CD4-positive, alpha-beta T cell treated with Interleukin-15 for 1 hour (primary cell): ENCODE measurements at regions not wholly inside any gene's neighbourhood (a gene's known extent, or its start where the extent isn't known, plus 50 kb on each side); places are given as distances from the start of the nearest gene placed in this dataset.

Experiments used
- DNase-seq: peaks from one replicate; pipeline ENCODE4 v3.0.0-alpha.2; 2020

DNA sequence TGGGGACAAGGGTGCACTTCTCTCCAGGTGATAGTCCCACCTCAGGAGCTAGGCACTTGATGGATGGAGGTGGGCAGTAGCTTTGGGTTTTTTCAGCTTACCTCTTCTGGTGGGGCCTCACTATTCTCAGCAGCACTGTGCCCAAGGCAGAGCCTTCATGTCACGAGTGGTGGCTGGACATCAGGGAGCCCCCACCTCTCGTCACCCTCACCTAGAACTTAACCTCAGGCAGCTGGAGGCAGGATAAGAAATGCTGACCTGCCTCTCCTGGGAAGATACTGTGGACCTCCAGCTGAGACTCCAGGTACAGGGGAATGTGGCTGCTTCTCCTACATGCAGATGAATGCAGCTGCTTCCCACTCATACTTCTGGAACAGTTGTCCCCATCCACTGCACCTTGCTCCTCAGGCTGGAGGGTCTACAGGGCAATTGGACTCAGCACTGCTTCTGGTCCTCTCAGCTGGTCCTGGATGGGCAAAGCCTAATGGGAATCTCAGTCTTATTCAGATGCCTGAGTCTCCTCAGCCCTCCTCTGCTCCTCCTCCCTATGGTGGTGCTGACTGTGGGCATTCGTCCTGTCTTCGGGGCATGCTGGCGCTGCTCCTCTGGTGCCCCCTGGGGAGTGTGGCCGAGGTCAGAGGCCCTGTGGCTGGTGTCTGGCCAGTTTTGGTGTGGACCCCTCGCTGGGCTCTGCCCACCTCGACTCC, 129.9 kb downstream of the KLF13 start:
- DNase-seq: no peak

DNA sequence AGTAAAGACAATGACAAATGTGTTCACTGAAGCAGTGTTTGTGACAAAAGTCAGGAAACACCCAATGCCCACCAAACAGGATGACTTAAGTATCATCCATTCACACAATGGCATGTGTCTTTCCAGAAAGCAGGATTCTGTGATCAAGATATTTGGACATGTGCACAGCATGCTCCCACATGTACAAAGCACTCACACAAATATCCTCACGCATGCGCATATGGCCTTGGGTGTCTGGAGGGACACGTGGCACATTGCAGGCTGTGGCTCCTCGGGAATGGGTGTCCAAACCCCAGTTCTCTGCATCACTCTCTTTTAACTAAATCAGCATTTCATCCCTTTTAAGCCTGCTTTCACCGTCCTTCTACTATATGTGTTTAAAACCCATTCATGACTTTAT, 130.5 kb downstream of the KLF13 start:
- DNase-seq: no peak

DNA sequence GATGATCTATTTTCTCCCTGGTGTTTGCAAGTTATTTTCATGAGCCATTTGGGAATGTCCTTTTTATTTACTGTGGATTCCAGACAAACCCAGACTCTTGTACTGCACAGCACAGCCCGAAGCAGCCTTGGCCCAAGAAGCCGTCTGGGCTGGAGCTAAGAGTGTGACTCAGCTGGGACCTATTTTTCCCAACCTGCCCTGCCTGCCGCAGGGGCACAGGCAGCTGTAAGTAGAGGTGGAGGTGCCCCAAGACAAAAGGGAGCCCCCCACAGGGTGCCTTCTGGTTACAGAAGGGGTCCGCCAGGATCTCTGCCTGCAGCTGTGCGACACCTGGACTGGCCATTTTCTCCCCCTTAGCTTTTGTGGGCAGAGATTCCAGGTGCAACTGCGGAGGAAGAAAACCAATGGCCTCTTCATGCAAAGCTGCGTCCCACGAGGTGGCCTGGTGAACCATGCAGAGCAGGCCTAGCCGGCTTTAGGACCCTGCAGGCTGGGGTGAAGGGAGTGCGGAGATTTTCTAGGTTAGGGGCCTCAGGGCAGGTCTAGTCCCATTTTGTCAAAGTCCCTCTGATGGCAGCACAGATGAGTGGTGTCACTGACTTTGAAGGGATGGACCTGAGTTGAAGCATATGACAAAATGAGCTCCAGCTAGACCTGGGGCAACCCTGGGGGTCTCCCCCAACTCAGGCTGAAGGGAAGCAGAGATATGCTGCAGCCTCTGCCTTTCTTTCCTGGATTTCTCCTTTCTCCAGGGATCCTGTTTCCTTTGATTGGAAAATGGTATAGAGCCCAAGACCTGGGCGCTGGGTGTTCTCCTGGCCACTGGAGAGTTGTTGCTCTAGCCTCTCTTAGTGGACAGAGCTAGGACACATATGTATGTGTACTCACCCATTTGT, 131.2 kb downstream of the KLF13 start:
- no peak for DNase-seq

DNA sequence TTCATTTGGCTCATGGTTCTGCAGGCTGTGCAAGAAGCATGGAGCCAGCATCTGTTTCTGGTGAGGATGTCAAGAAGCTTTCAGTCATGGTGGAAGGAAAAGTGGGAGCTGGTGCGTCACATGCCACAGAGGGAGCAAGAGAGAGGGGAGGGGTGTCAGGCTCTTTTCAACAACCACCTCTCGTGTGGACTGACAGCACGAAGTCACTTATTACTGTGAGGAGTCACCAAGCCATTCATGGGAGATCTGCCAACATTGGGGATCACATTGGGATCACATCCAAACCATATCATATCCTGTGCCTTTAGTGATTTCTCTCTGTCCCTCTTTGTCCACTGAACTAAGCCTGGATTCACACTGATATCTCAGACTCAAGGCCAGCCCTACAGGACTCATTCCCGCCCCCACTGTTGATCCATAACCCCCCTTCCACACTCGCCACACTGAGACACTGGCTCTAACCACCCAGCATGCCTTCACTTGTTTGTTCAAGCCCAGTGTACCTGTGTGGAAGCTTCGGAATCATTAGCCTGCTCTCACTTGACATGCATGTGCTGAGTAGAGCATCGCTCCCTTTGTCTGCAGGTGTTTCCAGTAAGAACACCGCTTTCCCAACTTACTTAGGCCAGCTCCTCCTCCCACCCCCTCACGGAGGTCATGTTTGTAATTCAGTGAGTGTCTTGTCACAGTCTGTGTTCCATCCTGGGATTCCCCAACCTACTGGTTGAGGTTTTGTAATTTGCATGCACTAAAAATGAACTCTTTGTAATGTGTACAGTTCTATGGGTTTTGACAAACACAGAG, 132.2 kb downstream of the KLF13 start:
- no peak for DNase-seq

DNA sequence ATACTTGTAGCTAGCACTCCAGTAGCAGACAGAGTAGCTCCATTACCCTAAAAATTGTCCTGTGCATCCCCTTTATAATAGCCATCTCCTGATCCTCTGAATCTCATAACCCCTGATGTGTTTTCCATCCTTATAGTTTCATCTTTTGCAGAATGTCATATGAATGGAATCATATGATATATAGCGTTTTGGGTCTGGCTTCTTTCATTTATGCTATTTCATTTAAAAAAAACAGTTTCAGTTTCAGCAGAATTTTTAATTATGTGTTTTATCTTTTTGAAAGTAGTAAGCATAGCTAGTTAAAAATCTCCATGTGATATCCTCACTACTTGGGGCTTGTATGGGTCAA, 132.7 kb downstream of the KLF13 start:
- no peak for DNase-seq

DNA sequence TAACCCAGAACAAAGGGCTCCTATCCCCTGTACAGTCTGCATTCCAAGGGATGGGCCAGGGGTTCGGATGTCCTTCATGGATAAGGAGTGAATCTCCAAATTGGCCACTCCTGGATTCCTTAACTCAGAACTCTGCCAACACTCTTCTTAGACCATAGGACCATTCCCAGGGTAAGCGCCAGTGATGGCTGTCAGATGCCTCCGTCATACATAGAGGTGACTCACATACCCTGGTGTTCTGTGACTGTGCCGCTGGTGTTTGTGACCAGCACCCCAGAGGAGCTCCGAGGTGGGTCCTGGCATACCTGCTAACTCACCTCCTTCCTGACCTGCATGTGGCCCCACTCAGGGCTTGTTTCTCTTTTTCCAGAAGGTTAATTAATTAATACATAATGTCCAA, 134.7 kb downstream of the KLF13 start:
- no peak for DNase-seq

DNA sequence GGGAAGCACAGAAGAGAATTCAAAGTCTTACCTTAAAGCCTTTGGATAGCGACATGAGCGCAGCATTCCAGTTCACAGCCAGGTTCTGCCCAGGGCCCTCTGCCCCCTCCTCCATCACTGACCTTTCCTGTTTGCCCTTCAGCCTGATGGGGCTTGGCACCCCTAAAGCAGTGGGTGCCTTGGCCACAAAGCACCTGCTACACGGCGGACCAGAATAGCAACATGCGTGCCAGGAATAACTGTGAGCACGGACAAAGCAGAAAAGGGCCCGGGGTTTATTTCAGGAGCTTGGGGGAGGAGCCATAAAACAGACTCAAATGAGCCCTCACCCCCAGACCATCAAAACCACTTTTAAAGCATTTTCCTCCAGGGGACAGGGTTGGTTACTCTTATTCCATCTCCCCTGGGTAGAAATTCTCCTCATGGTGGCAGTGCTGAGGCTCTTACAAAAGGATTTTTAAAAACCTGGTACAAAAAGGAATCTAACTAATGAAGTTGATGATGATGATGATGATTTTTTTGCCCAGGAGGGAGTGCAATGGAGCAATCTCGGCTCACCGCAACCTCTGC, 135.4 kb downstream of the KLF13 start:
- no peak for DNase-seq

DNA sequence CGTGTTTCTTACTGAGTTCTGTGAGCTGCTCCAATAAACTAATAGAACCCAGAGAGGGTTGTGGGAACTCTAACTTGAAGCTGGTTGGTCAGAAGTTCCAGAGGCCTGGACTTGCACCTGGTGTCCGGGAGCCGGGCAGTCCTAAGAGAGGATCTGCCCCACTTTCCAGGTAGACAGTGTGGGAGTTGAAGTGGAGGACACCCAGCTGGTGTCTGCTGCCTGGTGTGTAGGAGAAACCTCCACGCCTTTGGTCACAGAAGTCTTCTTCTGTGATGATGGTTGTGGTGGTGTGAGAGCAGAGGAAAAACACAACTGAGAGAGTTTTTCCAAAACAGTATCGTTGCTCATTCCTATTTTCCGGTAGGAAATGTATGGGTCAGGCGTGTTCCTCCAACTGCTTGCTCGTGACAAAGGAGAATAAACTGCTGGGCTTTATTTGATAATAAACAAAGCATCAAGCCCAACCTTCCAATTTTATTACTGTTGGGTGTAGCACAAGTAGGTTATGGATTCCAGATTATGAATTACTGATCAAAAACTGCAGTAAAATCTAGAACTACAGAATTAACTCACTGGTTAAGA, 137.0 kb downstream of the KLF13 start:
- DNase-seq: no peak

DNA sequence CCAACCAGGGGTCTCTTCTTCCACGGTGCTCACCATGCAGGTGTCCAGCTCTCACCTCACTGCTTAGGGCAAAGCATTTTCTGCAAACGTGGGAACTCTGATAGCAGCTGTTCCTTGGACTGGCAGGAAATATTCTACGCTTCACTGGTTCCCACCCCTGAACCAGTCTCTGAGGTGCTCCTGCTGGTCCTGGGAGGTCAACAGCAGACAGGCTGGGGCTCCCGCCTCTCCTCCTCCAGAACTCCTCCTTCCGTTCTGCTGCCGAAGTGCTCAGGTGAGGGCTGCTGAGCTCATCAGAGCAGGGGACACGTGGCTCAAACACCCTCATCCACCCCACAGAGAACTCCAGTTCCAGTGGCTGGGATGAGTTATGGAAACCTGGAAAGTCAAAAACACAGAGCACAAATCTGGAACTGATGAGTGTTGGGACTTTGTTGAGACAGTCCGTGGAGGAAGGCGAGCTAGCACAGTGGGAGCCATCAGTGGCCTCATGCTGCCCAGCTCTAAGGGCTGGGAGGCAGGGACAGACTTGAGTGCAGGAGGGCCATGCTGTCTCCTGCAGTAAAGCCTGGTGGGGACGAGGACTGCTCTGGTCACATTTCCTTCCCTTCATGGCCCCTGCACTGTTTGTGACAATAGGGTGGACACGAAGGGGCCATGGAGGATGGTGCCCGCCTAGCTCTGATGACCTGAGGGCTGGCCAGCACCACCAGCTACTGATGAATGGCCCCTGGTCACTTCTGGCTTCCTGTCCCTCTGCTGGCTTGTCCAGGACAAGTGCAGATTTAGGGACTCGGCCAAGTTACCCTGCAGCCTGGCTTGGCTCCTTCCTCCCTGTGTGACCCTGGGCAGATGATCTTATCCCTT, 137.8 kb downstream of the KLF13 start:
- no peak for DNase-seq

DNA sequence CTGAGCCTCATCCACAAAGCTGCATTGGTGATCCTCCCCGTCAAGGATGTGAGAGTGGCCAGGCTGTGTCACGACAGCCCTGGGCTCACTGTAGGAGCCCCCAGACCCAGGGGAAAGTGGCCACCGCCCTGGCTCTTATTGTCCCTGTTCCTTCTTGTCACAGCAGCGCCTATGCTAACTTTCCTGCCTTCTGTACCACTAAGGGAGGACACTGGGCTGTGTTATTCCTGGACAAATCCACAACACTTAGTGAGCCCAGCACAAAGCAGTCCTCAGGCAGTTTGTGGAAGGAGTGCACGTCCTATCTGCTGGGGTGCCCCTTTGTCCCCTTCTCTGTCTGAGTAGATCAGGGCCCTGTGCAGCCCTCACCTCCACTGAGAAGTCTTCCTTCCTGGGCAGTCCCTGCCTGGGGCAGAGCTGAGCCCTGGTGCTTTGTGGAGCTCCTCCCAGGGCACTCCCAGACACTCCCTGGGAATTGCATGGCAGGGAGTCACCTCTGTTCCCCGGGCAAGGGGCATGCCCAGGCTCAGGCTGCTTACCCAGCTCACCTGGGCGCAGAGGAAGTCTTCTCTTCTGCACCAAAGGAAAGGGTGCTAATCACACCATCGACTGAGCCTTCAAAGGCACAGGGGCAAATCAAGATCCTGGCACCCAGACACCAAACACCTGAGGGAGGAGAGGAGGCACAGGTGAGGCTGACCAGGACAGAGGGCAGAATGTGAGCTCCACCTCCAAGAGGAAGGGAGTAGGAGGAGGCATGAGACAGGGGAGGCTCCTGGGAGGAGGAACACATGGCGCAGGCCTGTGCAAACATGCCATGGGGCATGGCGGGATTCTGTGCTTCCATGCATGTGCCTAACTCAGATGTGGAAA, 138.7 kb downstream of the KLF13 start:
- no peak for DNase-seq

DNA sequence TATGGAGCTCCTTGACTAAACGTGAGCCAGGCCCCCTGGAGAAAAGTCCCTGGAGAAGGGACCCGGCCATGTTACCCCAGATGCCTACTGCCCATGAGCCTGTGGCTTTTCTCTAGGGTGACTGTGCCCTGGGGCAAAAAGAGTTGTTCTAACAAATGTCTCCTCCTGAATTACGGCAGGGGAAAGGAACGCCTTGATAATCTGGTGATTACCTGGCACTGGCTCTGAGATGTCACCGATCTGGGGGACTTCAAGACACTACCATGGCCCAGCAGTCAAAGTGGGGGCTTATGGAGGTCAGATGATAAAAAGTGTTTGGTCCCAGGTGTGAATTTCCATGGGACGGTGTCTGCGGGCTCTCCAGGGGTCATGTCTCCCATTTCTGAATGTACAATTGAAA, 140.7 kb downstream of the KLF13 start:
- no peak for DNase-seq

DNA sequence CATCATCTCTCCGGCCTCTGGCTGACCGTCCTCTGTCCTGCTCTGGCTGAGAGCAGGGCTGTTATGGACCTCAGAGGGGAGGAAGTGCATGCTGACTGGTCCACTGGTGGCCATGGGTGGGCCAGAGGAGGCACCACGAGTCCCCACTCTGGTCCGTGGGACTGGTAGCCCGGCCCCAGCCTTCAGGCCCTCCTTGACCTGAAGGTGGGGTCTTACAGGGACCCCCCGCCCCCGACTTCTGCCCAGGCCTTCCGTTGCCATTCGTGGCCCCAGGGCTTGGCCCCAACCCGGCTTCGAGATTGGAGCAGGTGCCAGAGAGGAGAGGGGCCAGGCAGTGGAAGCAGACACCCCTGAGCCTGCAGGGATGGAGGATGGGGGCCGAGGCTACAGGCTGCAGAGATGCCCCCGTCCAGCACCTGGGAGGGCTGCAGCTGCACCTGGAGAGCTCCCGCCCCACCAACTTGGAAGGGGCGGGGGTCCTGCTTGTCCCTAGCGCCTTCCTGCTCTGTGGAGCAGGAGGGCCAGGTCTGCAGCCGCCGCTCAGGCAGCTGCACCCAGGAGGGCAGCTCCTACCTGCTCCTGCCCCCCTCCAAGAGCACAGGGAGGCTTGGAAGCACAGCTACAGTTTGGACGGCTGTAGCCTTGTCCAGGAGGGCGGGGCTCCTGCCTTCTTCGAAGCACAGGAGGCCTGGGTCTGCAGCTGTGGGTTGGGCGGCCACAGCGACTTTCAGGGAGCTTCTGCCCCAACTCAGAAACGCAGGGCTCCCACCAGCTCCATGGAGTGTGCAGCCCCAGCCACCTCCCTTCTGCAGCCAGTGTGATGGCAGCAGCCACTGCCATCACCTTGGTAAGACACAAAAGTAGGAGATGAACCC, 142.5 kb downstream of the KLF13 start:
- no peak for DNase-seq

DNA sequence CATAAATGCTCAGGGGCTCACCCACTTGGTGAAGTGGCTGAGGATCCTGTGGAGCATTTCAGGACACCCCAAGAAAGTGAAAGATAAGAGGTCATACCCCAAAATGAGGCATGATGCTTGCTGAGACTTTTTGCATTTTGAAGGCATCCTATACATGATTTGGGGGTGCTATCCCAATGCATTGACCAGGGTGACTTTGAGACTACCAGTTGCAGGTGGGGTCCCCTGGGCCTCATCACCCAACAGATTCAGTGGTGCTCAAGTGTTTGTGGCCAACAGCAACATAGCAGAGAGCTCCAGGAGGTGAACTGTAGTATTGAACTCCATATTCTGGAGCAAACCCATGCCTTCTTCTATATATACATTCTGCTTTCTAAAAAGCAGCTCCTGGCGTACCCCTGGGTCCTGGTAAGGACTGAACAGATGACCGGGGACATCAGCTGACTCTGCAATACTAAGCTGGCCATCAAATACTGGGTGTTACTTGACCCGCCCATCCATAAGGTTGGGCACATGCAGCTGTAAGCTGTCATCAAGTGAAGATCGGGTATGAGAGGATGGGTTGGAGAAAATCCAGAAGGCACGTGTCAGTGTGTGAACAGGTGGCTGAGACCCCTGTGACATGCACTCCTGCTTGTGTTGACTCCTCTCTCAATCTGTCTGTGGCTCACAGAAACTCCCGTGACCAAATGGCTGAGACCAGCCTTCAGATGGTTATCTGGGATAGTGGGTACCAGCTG, 143.3 kb downstream of the KLF13 start:
- no peak for DNase-seq

DNA sequence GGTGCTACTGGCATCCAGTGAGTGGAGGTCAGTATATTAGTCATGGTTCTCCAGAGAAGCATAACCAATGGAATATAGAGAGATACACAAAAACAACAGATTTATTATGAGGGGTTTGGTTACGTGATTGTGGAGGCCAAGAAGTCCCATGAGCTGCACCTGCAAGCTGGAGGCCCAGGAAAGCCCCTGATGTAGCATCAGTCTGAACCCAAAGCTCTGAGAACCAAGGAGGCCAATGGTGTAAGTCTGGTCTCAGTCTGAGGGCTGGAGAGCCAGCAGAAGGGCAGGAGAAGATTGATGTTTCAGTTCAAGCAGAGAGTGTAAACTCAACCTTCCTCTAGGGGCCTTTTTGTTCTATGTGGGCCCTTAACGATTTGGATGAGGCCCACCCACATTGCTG, 144.1 kb downstream of the KLF13 start:
- DNase-seq: no peak

DNA sequence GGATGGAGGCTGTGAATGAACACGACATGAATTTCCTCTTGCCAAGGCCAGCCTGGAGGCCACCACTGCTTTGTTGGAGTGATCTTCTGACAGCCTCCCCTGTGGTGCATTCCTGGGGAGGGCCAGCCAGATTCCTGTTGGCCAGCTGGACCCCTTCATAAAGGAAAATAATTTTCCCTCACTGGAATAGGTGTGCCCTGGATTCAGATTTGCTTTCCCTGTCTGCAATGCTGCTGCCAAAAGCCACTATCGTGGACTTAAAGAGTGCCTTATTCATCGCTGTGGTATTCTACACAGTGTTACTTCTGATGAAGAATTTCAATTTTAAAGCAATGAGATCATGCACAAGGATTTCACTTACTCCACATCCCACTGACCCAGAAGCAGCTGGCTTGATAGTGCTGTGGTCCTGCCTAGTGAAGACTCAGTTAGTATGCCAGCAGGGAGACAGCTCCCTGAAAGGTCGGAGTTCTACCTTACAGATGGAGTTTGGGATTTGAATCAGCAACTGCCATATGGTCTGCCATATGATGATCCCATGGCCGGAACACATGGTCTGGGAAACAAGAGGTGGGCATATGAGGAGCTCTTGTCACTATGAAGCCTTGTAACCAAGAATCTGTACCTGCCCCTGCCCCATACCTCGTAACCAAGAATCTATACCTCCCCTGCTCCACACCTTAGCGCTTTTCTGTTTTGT, 145.2 kb downstream of the KLF13 start:
- DNase-seq: no peak

DNA sequence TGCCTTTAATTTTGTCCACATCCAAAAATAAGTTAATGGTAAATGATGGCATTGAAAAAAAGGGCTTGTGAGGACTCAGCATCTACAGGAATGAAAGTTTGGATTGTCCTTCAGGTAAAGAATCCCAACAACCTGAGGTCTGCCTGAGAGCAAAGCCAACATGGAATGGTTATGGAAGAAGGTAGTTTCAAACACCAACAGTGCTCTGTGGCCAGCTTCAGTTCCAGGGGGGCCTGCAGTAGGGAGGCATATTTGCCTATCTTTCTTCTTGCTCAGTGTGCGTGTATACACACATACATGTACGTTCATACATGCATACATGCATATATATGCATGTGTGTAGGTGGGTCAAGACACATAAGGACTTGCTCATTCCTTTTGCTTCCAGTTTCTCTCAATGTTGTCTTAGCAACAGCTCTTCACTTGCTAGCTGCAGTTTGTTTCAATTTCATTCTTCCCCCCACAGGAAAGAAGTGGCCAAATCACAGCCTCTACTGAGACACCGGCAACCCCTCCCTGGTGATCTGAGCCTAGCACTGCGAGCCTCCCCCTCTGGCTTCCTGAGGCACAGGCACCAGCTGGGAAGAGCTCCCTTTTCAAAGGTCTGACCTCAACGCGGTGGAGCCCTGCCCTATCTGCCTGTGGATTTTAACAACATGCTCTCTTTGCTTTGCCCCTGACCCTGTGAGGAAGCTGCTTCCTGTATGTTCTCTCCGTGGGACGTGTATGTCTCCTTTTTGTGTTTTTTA, 146.2 kb downstream of the KLF13 start:
- peak; percentile 45 for DNase-seq

DNA sequence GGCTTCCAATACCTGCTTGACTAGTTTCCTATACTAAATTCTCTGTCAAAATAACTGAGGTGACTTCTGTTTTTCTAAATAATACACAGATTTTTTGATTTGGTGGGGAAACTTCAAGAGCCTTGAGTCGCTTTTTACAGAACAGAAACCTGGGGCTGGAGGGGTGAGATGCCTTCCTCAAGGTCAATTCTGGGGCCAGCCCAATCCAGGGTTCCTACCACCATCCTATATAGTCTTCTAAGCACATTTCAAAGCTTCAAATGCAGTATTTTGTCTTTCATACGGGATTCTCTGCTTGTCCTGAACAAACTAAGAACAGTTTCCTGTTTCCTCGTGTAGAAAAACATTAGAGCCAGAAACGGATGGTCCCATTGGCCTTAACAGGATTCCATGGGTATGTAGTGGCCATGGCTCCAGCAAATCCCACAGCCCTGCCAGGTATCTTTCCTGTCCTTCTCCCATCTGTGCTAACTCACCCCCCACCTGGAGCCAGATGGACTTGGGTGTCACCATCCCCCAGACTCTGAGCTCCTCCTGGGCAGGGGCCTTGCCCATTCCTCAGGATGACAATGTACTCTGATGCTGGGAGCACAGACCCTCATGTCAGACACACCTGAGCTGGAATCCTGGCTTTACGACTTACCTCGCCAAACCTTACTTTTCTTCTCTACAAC, 146.9 kb downstream of the KLF13 start:
- no peak for DNase-seq
